ENCODE measurements at regions not wholly inside any gene's neighbourhood (a gene's known extent, or its start where the extent isn't known, plus 50 kb on each side); places are given as distances from the start of the nearest gene placed in this dataset.

DNA sequence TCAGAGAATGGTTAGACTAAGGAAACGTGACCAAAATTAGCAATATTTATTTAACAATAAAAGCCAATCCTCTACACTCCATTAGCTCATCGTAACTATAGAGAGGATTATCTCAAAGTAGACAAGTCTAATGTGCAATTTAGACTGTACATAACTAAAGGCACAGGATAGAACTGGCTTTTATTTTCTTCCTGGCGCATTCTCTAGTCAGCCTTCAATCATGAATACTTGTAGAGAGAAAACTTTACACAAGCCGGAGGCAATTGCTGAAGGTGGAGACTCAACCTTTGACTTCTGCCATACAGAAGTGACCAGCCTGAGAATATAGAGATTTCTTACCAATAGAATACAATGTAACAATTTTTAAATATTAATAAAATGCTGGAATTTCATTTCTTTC is 777.9 kb downstream of the LTN1 start:
- H2AFZ ChIP-seq: no peak overlapping the region
- in situ Hi-C loops (cut with MboI): no loop called here
- 97 to 100% methylated on average over 4 of the region's 4 CpGs for WGBS, 2 experiments (ENCODE audit: low coverage in 1 of 2, low lambda C conversion rate in 2 of 2, missing lambda C conversion rate in 2 of 2)

DNA sequence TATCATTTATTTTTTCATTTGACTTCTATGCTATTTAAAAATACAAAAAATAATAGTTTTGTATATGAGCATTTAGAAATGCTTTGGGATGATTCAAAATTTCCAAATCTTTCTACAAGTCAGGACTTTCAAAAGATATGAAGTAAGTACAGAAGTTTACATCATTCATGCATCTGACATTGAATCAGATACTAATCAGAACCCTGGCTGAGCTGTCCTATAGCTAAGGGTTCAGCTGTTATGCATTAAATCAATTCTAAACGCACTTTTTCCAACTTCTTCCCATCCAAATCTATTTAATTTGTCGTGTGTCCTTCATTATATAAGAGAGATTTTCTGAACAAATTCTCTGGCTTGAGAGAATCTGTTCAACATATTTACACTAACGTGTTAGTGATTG is 779.4 kb downstream of the LTN1 start:
- H3K27ac ChIP-seq: no peak overlapping the region
- H3K36me3 ChIP-seq (ENCODE audit: low read depth): no peaks in the 10 kb centered on the region
- H3K4me3 ChIP-seq: no peak overlapping the region
- peaks cover 17% of the 10 kb centered on the region for H3F3A ChIP-seq (ENCODE audit: insufficient read depth)
- 40 to 46% methylated on average over 3 of the region's 3 CpGs for WGBS, 2 experiments (ENCODE audit: low coverage in 1 of 2, low lambda C conversion rate in 2 of 2, missing lambda C conversion rate in 2 of 2)
- DNase-seq: peak; percentile 37
- H3K27me3 ChIP-seq (replicated peaks; ENCODE audit: insufficient read depth): no peaks in the 10 kb centered on the region
- H4K20me1 ChIP-seq (ENCODE audit: insufficient read depth): no peaks in the 10 kb centered on the region
- H3K9ac ChIP-seq: no peak overlapping the region
- no peaks in the 10 kb centered on the region for H3K79me2 ChIP-seq (ENCODE audit: insufficient read depth)
- H3K9me2 ChIP-seq (ENCODE audit: insufficient read depth): no peaks in the 10 kb centered on the region; the same call in 1 of the 2 replicates
- TF ChIP-seq EZH2phosphoT487 (IDR thresholded peaks at IDR 0.05; ENCODE audit: insufficient read depth, low read depth) (no peak), EZH2 (IDR thresholded peaks at IDR 0.05; ENCODE audit: insufficient read depth, poor library complexity, severe bottlenecking) (no peak)
- H3K4me2 ChIP-seq (ENCODE audit: unreplicated experiment): no peak overlapping the region
- peaks cover 26% of the 10 kb centered on the region for H3K4me1 ChIP-seq (ENCODE audit: insufficient read depth)
- H3K9me3 ChIP-seq (ENCODE audit: low read depth): no peaks in the 10 kb centered on the region
- in situ Hi-C loops (cut with MboI): no loop called here
- no peak overlapping the region for H2AFZ ChIP-seq

More for the DNA sequence above, 777.9 kb downstream of the LTN1 start:
- DNase-seq: no peak
- Histone ChIP-seq H4K20me1 (ENCODE audit: insufficient read depth) (no peaks in the 10 kb centered on the region), H3K36me3 (ENCODE audit: low read depth) (no peaks in the 10 kb centered on the region), H3K9ac (0 out of 2 replicates have a peak overlapping the region, but pooled peaks have one; percentile 5), H3K9me3 (ENCODE audit: low read depth) (no peaks in the 10 kb centered on the region), H3K4me3 (no peak overlapping the region), H3F3A (ENCODE audit: insufficient read depth) (peaks cover 14% of the 10 kb centered on the region; the same call in 1 of the 2 replicates), H3K4me1 (ENCODE audit: insufficient read depth) (peaks cover 23% of the 10 kb centered on the region), H3K27me3 (replicated peaks; ENCODE audit: insufficient read depth) (no peaks in the 10 kb centered on the region), H3K79me2 (ENCODE audit: insufficient read depth) (no peaks in the 10 kb centered on the region), H3K9me2 (ENCODE audit: insufficient read depth) (no peaks in the 10 kb centered on the region), H3K4me2 (ENCODE audit: unreplicated experiment) (peak overlapping the region; percentile 26), H3K27ac (peak overlapping the region; percentile 38)
- no peak for TF ChIP-seq EZH2phosphoT487 (IDR thresholded peaks at IDR 0.05; ENCODE audit: insufficient read depth, low read depth)
- no peak for TF ChIP-seq EZH2 (IDR thresholded peaks at IDR 0.05; ENCODE audit: insufficient read depth, poor library complexity, severe bottlenecking)

DNA sequence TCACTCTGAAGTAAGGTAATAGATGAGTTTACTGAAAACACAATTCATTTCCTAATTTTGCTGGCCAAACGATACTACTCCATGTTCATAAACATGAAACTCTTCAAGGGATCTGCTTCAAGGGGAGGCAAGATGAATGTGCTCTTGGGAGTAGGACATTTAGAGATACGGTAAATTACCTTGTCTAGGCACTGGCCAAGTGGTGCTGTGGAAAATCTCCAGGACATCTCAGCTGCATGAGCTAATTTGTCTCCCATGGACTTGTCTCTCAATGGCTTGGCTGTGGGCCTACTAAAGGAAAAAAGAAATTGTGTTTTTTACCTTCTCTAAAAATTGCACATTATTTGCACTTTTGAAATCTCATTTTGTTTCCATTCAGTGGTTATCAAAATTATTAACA is 780.6 kb downstream of the LTN1 start:
- no peaks in the 10 kb centered on the region for H3K79me2 ChIP-seq (ENCODE audit: insufficient read depth)
- in situ Hi-C loops (cut with MboI): no loop called here
- H3K27ac ChIP-seq: no peak overlapping the region
- no peaks in the 10 kb centered on the region; the same call in 1 of the 2 replicates for H3K9me2 ChIP-seq (ENCODE audit: insufficient read depth)
- H3K9me3 ChIP-seq (ENCODE audit: low read depth): no peaks in the 10 kb centered on the region
- no peak for DNase-seq
- no peak overlapping the region for H2AFZ ChIP-seq
- WGBS, 2 experiments (ENCODE audit: low coverage in 1 of 2, low lambda C conversion rate in 2 of 2, missing lambda C conversion rate in 2 of 2): 76 to 81% methylated on average over 2 of the region's 2 CpGs
- no peak overlapping the region for H3K4me2 ChIP-seq (ENCODE audit: unreplicated experiment)
- TF ChIP-seq EZH2phosphoT487 (IDR thresholded peaks at IDR 0.05; ENCODE audit: insufficient read depth, low read depth): no peak
- H3K4me3 ChIP-seq: no peak overlapping the region
- no peaks in the 10 kb centered on the region for H3K27me3 ChIP-seq (replicated peaks; ENCODE audit: insufficient read depth)
- peaks cover 38% of the 10 kb centered on the region for H3K4me1 ChIP-seq (ENCODE audit: insufficient read depth)
- H4K20me1 ChIP-seq (ENCODE audit: insufficient read depth): no peaks in the 10 kb centered on the region
- H3K9ac ChIP-seq: no peak overlapping the region
- H3F3A ChIP-seq (ENCODE audit: insufficient read depth): peaks cover 27% of the 10 kb centered on the region
- H3K36me3 ChIP-seq (ENCODE audit: low read depth): no peaks in the 10 kb centered on the region

DNA sequence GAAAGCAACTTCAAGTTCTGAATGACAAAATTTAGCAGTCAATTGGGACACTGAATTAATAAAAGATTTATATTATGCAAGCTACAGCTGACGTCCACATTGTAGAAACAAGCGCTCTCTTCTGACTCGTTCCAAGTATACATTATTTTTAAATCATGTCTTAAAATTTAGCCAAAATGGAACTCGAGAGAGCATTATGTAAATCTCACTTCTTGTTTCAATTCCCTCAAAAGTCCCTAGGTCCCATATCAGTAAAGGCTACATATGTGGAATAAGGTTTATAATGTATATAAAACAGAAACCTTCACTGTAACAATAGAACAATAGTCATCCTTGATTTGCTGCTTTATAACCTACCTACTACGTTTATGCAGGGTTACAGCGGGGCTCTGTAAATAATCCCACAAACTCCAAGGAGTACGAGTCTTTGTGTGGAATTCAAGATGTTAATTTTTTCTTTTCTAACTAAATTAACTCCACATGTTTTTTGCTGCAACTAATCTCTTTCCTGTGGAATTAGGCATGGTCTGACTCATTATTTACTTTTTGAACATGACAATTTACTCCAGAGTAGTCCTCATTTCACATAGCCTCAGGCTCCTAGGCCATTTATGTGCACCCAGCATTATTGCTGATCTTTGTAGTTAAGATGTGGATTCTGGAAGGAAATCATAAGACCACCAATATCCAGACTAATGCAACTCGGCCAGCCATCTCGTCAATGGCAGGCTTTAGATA is 785.1 kb downstream of the LTN1 start:
- peaks cover 15% of the 10 kb centered on the region for H3F3A ChIP-seq (ENCODE audit: insufficient read depth)
- TF ChIP-seq EZH2phosphoT487 (IDR thresholded peaks at IDR 0.05; ENCODE audit: insufficient read depth, low read depth) (no peak), EZH2 (IDR thresholded peaks at IDR 0.05; ENCODE audit: insufficient read depth, poor library complexity, severe bottlenecking) (no peak)
- H3K27me3 ChIP-seq (replicated peaks; ENCODE audit: insufficient read depth): no peaks in the 10 kb centered on the region
- no peaks in the 10 kb centered on the region for H3K9me3 ChIP-seq (ENCODE audit: low read depth)
- H3K4me1 ChIP-seq (ENCODE audit: insufficient read depth): peaks cover 17% of the 10 kb centered on the region
- H3K9ac ChIP-seq: no peak overlapping the region
- in situ Hi-C loops (cut with MboI): no loop called here
- no peaks in the 10 kb centered on the region for H4K20me1 ChIP-seq (ENCODE audit: insufficient read depth)
- WGBS, 2 experiments (ENCODE audit: low coverage in 1 of 2, low lambda C conversion rate in 2 of 2, missing lambda C conversion rate in 2 of 2): 5 to 7% methylated on average over 9 of the region's 9 CpGs
- peak overlapping the region; percentile 38 for H3K4me3 ChIP-seq
- peak overlapping the region; percentile 5 for H3K27ac ChIP-seq
- peak overlapping the region; percentile 50 for H3K4me2 ChIP-seq (ENCODE audit: unreplicated experiment)
- H3K36me3 ChIP-seq (ENCODE audit: low read depth): no peaks in the 10 kb centered on the region
- no peaks in the 10 kb centered on the region for H3K79me2 ChIP-seq (ENCODE audit: insufficient read depth)
- no peaks in the 10 kb centered on the region; the same call in 1 of the 2 replicates for H3K9me2 ChIP-seq (ENCODE audit: insufficient read depth)
- H2AFZ ChIP-seq: peak overlapping the region; percentile 0; the same call in 1 of the 2 replicates
- DNase-seq: peak; percentile 88

Measured in GM23248 (cell line).